ENCODE measurements at regions not wholly inside any gene's neighbourhood (a gene's known extent, or its start where the extent isn't known, plus 50 kb on each side); places are given as distances from the start of the nearest gene placed in this dataset.

GRCh38 chr2:41886757-41887156, 161.1 kb upstream of the PKDCC start:
- no peak for DNase-seq (ENCODE audit: low read depth)

DNA sequence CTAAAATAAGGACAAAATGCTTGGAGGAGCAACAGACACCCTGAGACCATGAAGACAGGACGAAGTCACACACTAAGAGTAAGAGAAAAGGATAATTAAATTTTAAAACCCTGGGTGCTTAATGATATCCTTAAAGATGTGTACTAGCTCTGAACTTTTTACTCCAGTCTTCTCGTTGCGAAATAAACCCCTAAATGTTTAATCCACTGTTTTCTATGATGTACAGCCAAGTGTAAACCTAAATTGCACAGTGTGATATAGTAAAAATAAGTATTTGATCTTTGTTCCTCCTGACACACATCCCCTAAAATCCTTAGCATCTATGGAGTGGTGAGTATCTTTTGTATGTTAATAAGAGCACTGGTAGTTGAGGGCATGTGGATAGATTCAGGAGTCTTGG, 157.5 kb upstream of the PKDCC start:
- no peak for DNase-seq (ENCODE audit: low read depth)

- no peak for DNase-seq (ENCODE audit: low read depth)
Observed at GRCh38 chr2:41892476-41892875, 155.3 kb upstream of the PKDCC start.

- DNase-seq (ENCODE audit: low read depth), result no peak
Observed at GRCh38 chr2:41894563-41895333, 153.1 kb upstream of the PKDCC start.

DNA sequence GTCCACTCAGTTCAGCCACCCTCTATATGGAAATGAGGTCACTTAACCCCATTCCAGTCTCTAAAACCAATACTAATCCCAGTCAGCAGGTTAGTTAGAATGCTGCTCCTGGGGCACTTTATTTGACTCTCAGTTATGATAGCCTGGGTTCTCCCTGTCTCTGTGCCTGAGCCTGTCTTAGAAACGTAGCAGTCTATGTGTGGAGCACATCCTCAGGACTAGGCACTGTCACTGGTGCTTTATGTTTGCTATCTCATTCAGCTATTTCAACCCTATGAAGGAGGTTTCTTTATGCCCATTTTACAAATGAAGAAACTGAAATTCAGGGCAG, 152.5 kb upstream of the PKDCC start:
- DNase-seq (ENCODE audit: low read depth), result no peak

GRCh38 chr2:41896186-41896846, 151.5 kb upstream of the PKDCC start:
- no peak for DNase-seq (ENCODE audit: low read depth)

GRCh38 chr2:41899189-41899588, 148.6 kb upstream of the PKDCC start:
- DNase-seq (ENCODE audit: low read depth), result no peak

DNA sequence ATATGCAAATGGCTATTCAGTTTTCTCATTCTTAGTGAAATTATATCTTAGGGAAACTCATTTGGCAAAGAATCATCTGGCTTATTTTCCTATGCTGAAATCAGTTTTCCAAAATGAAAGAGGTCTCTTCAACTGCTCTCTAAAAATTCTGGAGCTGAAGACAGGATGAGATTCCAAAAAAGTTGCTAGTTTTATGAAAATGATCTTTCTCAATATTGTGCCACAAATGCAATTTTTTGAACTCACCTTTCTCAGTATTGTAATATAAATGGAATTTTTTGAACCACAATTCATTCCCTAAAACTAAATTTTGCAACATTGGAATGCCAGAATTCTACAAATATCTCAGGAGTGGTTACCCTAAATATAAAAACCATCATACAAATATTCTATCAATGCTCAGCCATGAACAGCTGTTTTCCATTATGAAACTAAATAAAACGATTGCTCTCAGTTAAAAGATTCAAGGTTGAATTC, 147.7 kb upstream of the PKDCC start:
- no peak for DNase-seq (ENCODE audit: low read depth)

DNA sequence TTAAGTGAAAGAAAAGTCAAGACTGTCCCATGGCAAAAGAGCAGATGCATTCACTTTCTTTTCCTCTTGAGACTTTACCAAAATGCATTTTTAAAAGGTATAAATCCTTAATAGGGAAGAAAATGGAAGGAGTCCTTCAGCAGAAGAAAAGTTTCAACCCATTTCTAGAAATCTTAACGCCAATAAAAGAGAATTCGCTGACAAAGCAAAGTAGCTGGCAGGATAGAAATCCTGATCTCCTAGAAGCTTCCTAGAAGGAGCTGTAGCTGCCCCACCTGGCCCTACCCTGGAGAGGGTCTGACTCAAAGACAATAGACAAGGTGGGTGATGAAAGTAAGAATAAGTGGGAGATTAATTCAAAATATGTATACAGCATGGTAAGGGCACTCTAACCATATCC, 144.9 kb upstream of the PKDCC start:
- DNase-seq (ENCODE audit: low read depth), result no peak

DNA sequence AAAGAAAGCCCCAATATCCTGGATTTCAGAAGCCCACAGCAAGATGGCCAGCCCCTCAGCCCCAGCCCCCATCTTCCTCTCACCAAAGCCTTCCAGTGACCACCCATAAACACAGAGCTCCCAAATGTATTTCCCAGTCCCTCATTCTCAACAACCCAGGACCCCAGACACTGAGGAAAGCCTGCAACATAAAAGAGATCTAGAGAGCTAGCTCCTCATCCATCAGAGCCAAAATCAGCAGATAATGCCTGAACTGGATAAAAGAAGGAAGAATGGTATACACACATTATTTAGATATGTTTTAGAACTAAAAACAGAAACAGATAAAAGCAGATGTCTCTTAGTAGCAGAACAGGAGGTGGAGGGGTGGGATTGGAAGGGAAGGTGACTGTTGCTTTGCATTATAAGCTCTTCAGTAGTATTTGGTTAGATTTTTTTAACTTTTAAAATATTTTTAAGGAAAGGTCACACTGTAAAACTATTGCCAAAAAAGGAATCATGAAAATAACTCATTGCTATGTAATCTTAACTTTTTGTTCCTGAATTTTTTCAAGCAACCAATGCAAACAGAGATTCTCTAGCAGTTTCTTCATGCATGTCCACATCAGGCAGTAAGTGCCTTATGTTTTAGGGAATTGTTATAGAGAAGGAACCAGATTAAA, 144.2 kb upstream of the PKDCC start:
- no peak for DNase-seq (ENCODE audit: low read depth)

DNA sequence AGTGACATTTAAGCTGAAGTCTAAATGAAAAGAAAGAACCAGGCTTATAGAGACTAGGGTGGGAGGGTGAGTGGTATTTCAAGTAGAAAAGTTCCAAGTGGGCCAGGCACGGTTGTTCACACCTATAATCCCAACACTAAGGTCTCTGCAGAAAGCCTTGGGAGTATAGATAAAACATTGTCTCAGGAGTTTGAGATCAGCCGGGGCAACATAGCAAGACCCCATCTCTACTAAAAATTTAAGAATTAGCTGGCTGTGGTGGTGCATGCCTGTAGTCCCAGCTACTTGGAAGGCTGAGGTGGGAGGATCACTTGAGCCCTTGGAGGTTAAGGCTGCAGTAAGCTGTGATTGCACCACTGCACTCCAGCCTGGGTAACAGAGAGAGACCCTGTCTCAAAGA, 143.4 kb upstream of the PKDCC start:
- no peak for DNase-seq (ENCODE audit: low read depth)

GRCh38 chr2:41905597-41906337, 142.1 kb upstream of the PKDCC start:
- DNase-seq (ENCODE audit: low read depth), result no peak

DNA sequence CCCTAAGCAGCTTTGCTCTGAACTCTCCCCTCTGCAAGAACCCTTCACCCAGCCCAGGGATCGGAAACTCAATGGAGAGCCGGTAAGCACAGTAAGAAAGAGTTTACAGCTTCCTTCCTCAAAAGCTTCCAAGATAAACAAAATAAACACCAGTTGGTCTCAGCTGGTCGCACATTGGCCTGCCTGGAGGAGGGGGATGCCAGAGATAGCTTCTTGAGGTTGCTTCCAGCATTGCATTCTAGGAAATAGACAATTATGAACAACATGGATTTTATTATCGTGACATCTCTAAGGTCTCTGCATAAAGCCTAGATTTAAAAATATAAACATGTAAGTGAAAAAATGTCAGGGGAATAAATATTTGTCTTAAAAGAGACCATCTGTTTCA, 141.5 kb upstream of the PKDCC start:
- peak; percentile 34 for DNase-seq (ENCODE audit: low read depth)

DNA sequence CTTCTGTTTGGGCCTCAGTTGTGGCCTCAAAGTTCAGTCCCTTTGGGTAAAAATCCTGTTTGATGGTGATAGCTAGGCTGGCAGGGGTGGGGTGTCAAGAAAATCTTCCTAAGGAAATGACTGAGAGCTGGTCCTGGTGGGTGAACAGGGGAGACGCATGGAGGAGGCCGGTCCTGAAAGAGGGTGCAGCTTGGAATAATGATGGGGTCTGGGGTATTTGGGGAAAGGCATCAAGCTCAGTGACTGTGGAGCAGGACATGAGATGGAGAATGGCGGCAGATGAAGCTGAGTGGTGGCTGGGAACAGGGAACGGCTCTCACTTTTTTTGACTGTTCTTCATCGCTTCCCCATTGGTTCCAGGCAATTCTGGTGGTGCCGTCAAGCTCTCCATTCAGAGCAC, 140.7 kb upstream of the PKDCC start:
- DNase-seq (ENCODE audit: low read depth), result no peak

GRCh38 chr2:41907771-41908207, 140.0 kb upstream of the PKDCC start:
- peak; percentile 40 for DNase-seq (ENCODE audit: low read depth)

GRCh38 chr2:41908349-41908748, 139.5 kb upstream of the PKDCC start:
- no peak for DNase-seq (ENCODE audit: low read depth)

DNA sequence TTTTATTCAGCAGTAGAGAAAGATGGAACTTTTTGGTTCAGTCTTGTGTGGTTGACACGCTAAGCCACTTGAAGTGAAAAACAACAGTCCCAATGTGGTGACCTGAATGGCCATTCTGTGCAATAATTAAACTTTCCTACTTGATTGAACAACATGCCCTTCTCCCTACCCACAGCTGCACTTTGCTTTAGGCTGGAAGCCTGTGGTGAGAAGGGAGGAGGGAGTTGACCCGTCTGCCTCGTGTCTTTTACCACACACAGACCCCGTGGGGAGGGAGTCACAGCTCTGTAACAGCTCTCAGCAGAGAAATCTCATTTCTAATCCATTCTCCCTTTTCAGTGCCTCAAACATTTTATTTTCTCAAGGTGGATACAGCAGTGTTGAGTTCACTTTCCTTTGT, 138.2 kb upstream of the PKDCC start:
- no peak for DNase-seq (ENCODE audit: low read depth)

- DNase-seq (ENCODE audit: low read depth), result no peak
Observed at GRCh38 chr2:41910126-41910525, 137.7 kb upstream of the PKDCC start.

GRCh38 chr2:41911033-41911432, 136.8 kb upstream of the PKDCC start:
- no peak for DNase-seq (ENCODE audit: low read depth)

DNA sequence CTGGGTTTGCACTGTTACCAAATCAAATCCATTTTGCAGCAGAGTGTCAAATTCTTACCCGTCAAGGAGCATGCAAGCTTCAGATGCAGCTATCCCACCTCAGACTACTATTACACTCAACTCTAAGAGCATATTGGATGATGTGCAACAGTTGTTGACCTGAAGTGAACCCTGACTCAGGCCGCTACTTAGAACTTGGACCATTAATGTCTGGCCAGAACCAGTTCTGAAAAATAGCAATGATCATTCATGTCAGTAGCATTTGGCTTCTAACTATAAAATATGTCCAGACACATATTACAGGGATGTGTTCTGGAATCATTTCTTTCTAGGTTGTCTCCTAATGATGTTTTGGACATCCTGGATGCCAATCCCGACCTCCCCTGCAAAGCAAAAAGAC, 135.5 kb upstream of the PKDCC start:
- DNase-seq (ENCODE audit: low read depth), result no peak

DNA sequence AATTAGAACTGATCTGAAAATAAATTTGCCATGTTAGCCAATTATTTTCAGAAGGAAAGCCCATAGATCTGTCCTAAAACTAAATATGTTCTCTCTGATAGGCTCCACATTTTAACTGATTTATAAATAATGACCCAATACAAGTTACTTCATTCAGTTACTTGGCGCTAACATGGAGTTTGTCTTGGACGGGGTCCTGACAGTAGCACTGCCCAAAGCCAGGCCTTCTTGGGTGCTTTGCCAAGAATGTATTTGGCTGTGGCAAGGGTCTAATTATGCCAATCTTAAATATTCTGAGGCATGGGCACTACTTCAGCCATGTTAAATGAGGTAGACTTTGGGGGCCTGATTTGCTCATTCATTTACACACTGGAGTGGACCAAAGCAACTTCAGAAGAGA, 135.0 kb upstream of the PKDCC start:
- no peak for DNase-seq (ENCODE audit: low read depth)

GRCh38 chr2:41913311-41913710, 134.5 kb upstream of the PKDCC start:
- DNase-seq (ENCODE audit: low read depth), result no peak

Data from EH (cell line).